ENCODE measurements at regions not wholly inside any gene's neighbourhood (a gene's known extent, or its start where the extent isn't known, plus 50 kb on each side); places are given as distances from the start of the nearest gene placed in this dataset.
"Not testable (repeated sequence)": the region's sequence is repeated elsewhere in the genome, so short reads cannot be mapped to it uniquely, and the experiment has no call there.

- DNase-seq: no peak
Measured at GRCh38 chr6:145155411-145155810, 579.9 kb downstream of the EPM2A start.

- no peak for DNase-seq
Measured at GRCh38 chr6:145155873-145156782, 579.2 kb downstream of the EPM2A start.

- not testable (repeated sequence) for DNase-seq
Measured at GRCh38 chr6:145158636-145159035, 576.7 kb downstream of the EPM2A start.

GRCh38 chr6:145159921-145160320, 575.4 kb downstream of the EPM2A start:
- no peak for DNase-seq

- no peak for DNase-seq
Measured at GRCh38 chr6:145161501-145161900, 573.8 kb downstream of the EPM2A start.

GRCh38 chr6:145169726-145170224, 565.5 kb downstream of the EPM2A start:
- no peak for DNase-seq

GRCh38 chr6:145175470-145175869, 559.9 kb downstream of the EPM2A start:
- DNase-seq: no peak

- DNase-seq: no peak
Measured at GRCh38 chr6:145178391-145178790, 556.9 kb downstream of the EPM2A start.

- no peak for DNase-seq
Measured at GRCh38 chr6:145187491-145188206, 547.7 kb downstream of the EPM2A start.

GRCh38 chr6:145189836-145190235, 545.5 kb downstream of the EPM2A start:
- no peak for DNase-seq

- no peak for DNase-seq
Measured at GRCh38 chr6:145194389-145194788, 540.9 kb downstream of the EPM2A start.

- no peak for DNase-seq
Measured at GRCh38 chr6:145199961-145200360, 535.4 kb downstream of the EPM2A start.

GRCh38 chr6:145204301-145204700, 531.0 kb downstream of the EPM2A start:
- DNase-seq: no peak

GRCh38 chr6:145206247-145206907, 528.9 kb downstream of the EPM2A start:
- no peak for DNase-seq

GRCh38 chr6:145208474-145208873, 526.8 kb downstream of the EPM2A start:
- no peak for DNase-seq

- no peak for DNase-seq
Measured at GRCh38 chr6:145209272-145209671, 526.0 kb downstream of the EPM2A start.

- no peak for DNase-seq
Measured at GRCh38 chr6:145212813-145213212, 522.5 kb downstream of the EPM2A start.

- DNase-seq: no peak
Measured at GRCh38 chr6:145213614-145214013, 521.7 kb downstream of the EPM2A start.

GRCh38 chr6:145214570-145214969, 520.8 kb downstream of the EPM2A start:
- DNase-seq: no peak

GRCh38 chr6:145224450-145224849, 510.9 kb downstream of the EPM2A start:
- DNase-seq: no peak

GRCh38 chr6:145225500-145225899, 509.8 kb downstream of the EPM2A start:
- no peak for DNase-seq

- DNase-seq: no peak
Measured at GRCh38 chr6:145227593-145227992, 507.7 kb downstream of the EPM2A start.

- no peak for DNase-seq
Measured at GRCh38 chr6:145228962-145229582, 506.2 kb downstream of the EPM2A start.

All from SHP77 treated with DMSO at 0.1 percent for 48 hours (cell line).